ENCODE measurements at regions not wholly inside any gene's neighbourhood (a gene's known extent, or its start where the extent isn't known, plus 50 kb on each side); places are given as distances from the start of the nearest gene placed in this dataset.
"Not testable (repeated sequence)": the region's sequence is repeated elsewhere in the genome, so short reads cannot be mapped to it uniquely, and the experiment has no call there.

- H3K4me3 ChIP-seq (ENCODE audit: low read depth, low read length), result no peak overlapping the region
- no peak overlapping the region for H3K4me2 ChIP-seq (ENCODE audit: low read length)
- H3K27ac ChIP-seq, result no peak overlapping the region
- no peaks in the 10 kb centered on the region for H3K9me3 ChIP-seq (ENCODE audit: control insufficient read depth, low read length)
- H3K36me3 ChIP-seq (ENCODE audit: control insufficient read depth, insufficient read depth, low read length), result no peaks in the 10 kb centered on the region
- no peak overlapping the region for H3K9ac ChIP-seq
- H3K27me3 ChIP-seq (ENCODE audit: control insufficient read depth, insufficient read depth, low read length), result no peaks in the 10 kb centered on the region
- H3K4me1 ChIP-seq, result no peaks in the 10 kb centered on the region
- no peak overlapping the region for H2AFZ ChIP-seq
- no peaks in the 10 kb centered on the region for H3K79me2 ChIP-seq
- no peak for TF ChIP-seq CTCF (IDR thresholded peaks at IDR 0.05)
These were observed 181.9 kb upstream of the ZNF469 start for GRCh38 chr16:88200896-88201185.

- H3K4me1 ChIP-seq; H3K27me3 ChIP-seq (ENCODE audit: control insufficient read depth, insufficient read depth, low read length); H3K36me3 ChIP-seq (ENCODE audit: control insufficient read depth, insufficient read depth, low read length); H3K4me3 ChIP-seq (ENCODE audit: low read depth, low read length); H3K79me2 ChIP-seq; H2AFZ ChIP-seq; H3K27ac ChIP-seq; H3K9ac ChIP-seq; H3K4me2 ChIP-seq (ENCODE audit: low read length); H3K9me3 ChIP-seq (ENCODE audit: control insufficient read depth, low read length): not testable (repeated sequence)
These were observed 181.1 kb upstream of the ZNF469 start for GRCh38 chr16:88201611-88202010.

- Histone ChIP-seq H3K4me1 (no peaks in the 10 kb centered on the region), H3K27ac (no peak overlapping the region), H3K9ac (no peak overlapping the region), H2AFZ (no peak overlapping the region), H3K79me2 (no peaks in the 10 kb centered on the region), H3K9me3 (ENCODE audit: control insufficient read depth, low read length) (no peaks in the 10 kb centered on the region), H3K4me3 (ENCODE audit: low read depth, low read length) (no peak overlapping the region), H3K4me2 (ENCODE audit: low read length) (no peak overlapping the region), H3K36me3 (ENCODE audit: control insufficient read depth, insufficient read depth, low read length) (no peaks in the 10 kb centered on the region), H3K27me3 (ENCODE audit: control insufficient read depth, insufficient read depth, low read length) (no peaks in the 10 kb centered on the region)
- no peak for TF ChIP-seq CTCF (IDR thresholded peaks at IDR 0.05)
These were observed 180.5 kb upstream of the ZNF469 start for GRCh38 chr16:88202207-88202745.

- not testable (repeated sequence) for H3K9ac ChIP-seq; H3K27me3 ChIP-seq (ENCODE audit: control insufficient read depth, insufficient read depth, low read length); H3K79me2 ChIP-seq; H3K4me2 ChIP-seq (ENCODE audit: low read length); H3K4me1 ChIP-seq; H3K36me3 ChIP-seq (ENCODE audit: control insufficient read depth, insufficient read depth, low read length); H3K9me3 ChIP-seq (ENCODE audit: control insufficient read depth, low read length); H3K4me3 ChIP-seq (ENCODE audit: low read depth, low read length); H3K27ac ChIP-seq; H2AFZ ChIP-seq
These were observed 179.7 kb upstream of the ZNF469 start for GRCh38 chr16:88202856-88203681.

- H3K36me3 ChIP-seq (ENCODE audit: control insufficient read depth, insufficient read depth, low read length); H3K9me3 ChIP-seq (ENCODE audit: control insufficient read depth, low read length); H3K79me2 ChIP-seq; H3K4me1 ChIP-seq; H3K4me2 ChIP-seq (ENCODE audit: low read length); H2AFZ ChIP-seq; H3K27me3 ChIP-seq (ENCODE audit: control insufficient read depth, insufficient read depth, low read length); H3K9ac ChIP-seq; H3K27ac ChIP-seq; H3K4me3 ChIP-seq (ENCODE audit: low read depth, low read length): not testable (repeated sequence)
These were observed 178.3 kb upstream of the ZNF469 start for GRCh38 chr16:88204131-88205110.

- not testable (repeated sequence) for H3K27me3 ChIP-seq (ENCODE audit: control insufficient read depth, insufficient read depth, low read length); H3K27ac ChIP-seq; H3K79me2 ChIP-seq; H3K9me3 ChIP-seq (ENCODE audit: control insufficient read depth, low read length); H3K36me3 ChIP-seq (ENCODE audit: control insufficient read depth, insufficient read depth, low read length); H2AFZ ChIP-seq; H3K4me3 ChIP-seq (ENCODE audit: low read depth, low read length); H3K4me2 ChIP-seq (ENCODE audit: low read length); H3K4me1 ChIP-seq; H3K9ac ChIP-seq
These were observed 177.3 kb upstream of the ZNF469 start for GRCh38 chr16:88205482-88205881.

- not testable (repeated sequence) for H2AFZ ChIP-seq; H3K4me1 ChIP-seq; H3K27me3 ChIP-seq (ENCODE audit: control insufficient read depth, insufficient read depth, low read length); H3K4me2 ChIP-seq (ENCODE audit: low read length); H3K36me3 ChIP-seq (ENCODE audit: control insufficient read depth, insufficient read depth, low read length); H3K27ac ChIP-seq; H3K79me2 ChIP-seq; H3K9ac ChIP-seq; H3K4me3 ChIP-seq (ENCODE audit: low read depth, low read length); H3K9me3 ChIP-seq (ENCODE audit: control insufficient read depth, low read length)
These were observed 176.8 kb upstream of the ZNF469 start for GRCh38 chr16:88206006-88206405.

GRCh38 chr16:88206516-88206915 is 176.2 kb upstream of the ZNF469 start:
- H3K9me3 ChIP-seq (ENCODE audit: control insufficient read depth, low read length); H3K9ac ChIP-seq; H3K36me3 ChIP-seq (ENCODE audit: control insufficient read depth, insufficient read depth, low read length); H3K4me1 ChIP-seq; H3K27ac ChIP-seq; H3K4me2 ChIP-seq (ENCODE audit: low read length); H3K79me2 ChIP-seq; H2AFZ ChIP-seq; H3K27me3 ChIP-seq (ENCODE audit: control insufficient read depth, insufficient read depth, low read length); H3K4me3 ChIP-seq (ENCODE audit: low read depth, low read length): not testable (repeated sequence)
